NCI-H2171 (cell line): ENCODE measurements at regions not wholly inside any gene's neighbourhood (a gene's known extent, or its start where the extent isn't known, plus 50 kb on each side); places are given as distances from the start of the nearest gene placed in this dataset.

ENCODE experiments used
- DNase-seq: peaks from one replicate; lab custom pipeline; 2025; lab: John Stamatoyannopoulos, UW

GRCh38 chr1:90201467-90202358 lies 206.8 kb downstream of the ZNF326 start:
- no peak for DNase-seq

- no peak for DNase-seq
Measured at GRCh38 chr1:90200646-90201205, 205.8 kb downstream of the ZNF326 start.

GRCh38 chr1:90198616-90199332 lies 203.9 kb downstream of the ZNF326 start:
- no peak for DNase-seq

GRCh38 chr1:90193116-90193515 lies 198.2 kb downstream of the ZNF326 start:
- DNase-seq = no peak

GRCh38 chr1:90192408-90192807 lies 197.5 kb downstream of the ZNF326 start:
- no peak for DNase-seq

- no peak for DNase-seq
Measured at GRCh38 chr1:90190523-90190922, 195.6 kb downstream of the ZNF326 start.

- no peak for DNase-seq
Measured at GRCh38 chr1:90189889-90190288, 195.0 kb downstream of the ZNF326 start.

GRCh38 chr1:90187323-90187585 lies 192.3 kb downstream of the ZNF326 start:
- no peak for DNase-seq

- no peak for DNase-seq
Measured at GRCh38 chr1:90186506-90187322, 191.8 kb downstream of the ZNF326 start.

GRCh38 chr1:90176530-90176929 lies 181.6 kb downstream of the ZNF326 start:
- no peak for DNase-seq

- DNase-seq = no peak
Measured at GRCh38 chr1:90175490-90176167, 180.7 kb downstream of the ZNF326 start.

- DNase-seq = no peak
Measured at GRCh38 chr1:90174246-90174645, 179.3 kb downstream of the ZNF326 start.

- no peak for DNase-seq
Measured at GRCh38 chr1:90162216-90162615, 167.3 kb downstream of the ZNF326 start.

GRCh38 chr1:90161625-90162024 lies 166.7 kb downstream of the ZNF326 start:
- DNase-seq = no peak

GRCh38 chr1:90155721-90156487 lies 161.0 kb downstream of the ZNF326 start:
- no peak for DNase-seq

- no peak for DNase-seq
Measured at GRCh38 chr1:90154711-90155110, 159.8 kb downstream of the ZNF326 start.

GRCh38 chr1:90149101-90149500 lies 154.2 kb downstream of the ZNF326 start:
- no peak for DNase-seq

- no peak for DNase-seq
Measured at GRCh38 chr1:90147093-90147492, 152.2 kb downstream of the ZNF326 start.

- DNase-seq = no peak
Measured at GRCh38 chr1:90144820-90145219, 149.9 kb downstream of the ZNF326 start.

- DNase-seq = no peak
Measured at GRCh38 chr1:90143591-90143990, 148.7 kb downstream of the ZNF326 start.

GRCh38 chr1:90142697-90143096 lies 147.8 kb downstream of the ZNF326 start:
- no peak for DNase-seq
